ENCODE measurements at regions not wholly inside any gene's neighbourhood (a gene's known extent, or its start where the extent isn't known, plus 50 kb on each side); places are given as distances from the start of the nearest gene placed in this dataset.
"Not testable (repeated sequence)": the region's sequence is repeated elsewhere in the genome, so short reads cannot be mapped to it uniquely, and the experiment has no call there.

DNA sequence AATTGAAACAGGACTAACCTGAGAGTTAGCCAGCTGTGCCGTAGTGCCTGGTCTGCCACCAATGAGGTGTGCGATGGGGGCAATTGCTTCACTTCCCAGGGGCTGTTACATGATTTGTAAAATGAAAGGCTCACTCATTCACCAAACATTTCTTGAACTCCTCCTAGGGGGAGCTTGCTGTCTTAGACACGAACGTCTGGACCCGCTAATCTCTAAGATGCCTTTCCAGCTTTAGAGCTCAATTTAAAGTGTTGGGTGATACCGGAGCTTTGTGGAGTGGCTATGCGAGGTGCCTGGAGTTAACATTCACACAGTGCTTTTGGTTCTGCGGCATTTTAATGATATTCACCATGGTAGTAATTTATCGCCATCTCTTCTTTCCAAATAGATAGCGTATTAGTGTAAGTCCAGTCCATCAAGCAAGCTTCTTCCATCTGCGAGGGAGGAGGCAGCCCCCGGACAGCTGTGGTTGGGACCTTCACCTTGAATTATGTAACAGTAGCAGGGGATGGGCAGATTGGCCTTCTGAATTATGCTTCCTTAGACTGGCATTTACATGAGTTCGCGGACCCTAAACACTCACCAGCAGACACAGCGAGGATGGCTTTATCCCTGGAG, 179.9 kb downstream of the ADSS2 start:
- no peak for DNase-seq

DNA sequence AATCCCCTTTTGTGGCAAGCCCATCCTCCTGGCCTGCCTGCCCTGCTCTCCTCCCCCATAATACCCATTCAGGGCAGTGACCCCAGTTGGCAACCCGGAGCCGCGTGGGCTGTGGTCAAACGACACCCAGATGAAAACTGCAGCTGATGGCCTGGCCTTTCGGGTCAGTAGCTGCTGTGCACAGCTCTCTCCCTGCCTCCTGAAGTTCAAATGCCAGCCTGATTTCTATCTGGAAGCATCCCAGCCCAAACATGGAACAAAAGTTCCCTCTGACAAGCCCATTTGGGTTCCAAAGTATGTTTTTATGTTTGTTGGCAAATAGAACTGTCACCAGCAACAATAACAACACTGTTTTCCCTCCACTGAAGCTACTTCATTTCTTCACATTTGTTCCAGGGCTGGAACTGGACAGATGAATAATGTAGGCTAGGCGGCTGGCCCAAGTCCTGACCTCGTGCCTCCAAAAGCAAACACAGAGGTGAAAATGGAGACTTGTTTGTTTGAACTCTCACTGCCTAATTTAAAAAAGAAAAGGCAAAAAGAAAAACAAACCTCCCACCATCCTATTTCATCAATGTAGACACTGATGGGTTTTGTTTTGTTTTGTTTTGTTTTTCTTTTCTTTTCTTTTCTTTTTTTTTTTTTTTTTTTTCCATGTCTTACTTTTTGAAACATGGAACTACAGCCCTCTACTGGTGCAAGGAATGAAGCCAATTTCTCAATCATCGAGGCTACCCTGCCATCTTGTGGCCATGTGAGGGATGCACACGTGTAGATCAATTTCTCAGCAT, 179.0 kb downstream of the ADSS2 start:
- DNase-seq: peak; percentile 80

DNA sequence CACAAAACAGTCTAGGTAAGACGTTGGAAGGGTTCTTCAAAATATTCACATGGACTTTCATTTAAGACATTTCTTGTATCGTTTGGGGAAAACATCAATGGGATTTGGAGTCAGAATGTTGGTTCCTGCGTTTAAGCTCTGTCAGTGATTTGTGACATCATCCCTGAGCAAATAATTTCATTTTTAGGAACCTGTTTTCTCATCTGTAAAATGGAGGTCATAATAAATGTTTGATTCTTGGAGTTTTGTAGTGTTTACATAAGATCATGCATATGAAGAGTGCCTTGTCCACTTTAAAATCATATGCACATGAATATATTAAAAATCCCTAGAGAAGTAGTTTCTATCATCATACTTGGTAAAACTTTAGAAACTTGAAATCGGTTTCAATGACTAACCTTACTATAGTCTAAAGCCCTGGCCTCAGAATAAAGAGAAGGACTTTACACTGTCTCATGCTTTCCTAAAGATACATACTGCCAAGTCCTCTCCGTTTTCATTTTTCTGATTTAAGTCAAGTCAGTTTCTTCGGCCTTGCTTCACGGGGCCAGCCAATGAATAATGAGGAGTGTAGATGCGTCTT, 178.4 kb downstream of the ADSS2 start:
- no peak for DNase-seq

DNA sequence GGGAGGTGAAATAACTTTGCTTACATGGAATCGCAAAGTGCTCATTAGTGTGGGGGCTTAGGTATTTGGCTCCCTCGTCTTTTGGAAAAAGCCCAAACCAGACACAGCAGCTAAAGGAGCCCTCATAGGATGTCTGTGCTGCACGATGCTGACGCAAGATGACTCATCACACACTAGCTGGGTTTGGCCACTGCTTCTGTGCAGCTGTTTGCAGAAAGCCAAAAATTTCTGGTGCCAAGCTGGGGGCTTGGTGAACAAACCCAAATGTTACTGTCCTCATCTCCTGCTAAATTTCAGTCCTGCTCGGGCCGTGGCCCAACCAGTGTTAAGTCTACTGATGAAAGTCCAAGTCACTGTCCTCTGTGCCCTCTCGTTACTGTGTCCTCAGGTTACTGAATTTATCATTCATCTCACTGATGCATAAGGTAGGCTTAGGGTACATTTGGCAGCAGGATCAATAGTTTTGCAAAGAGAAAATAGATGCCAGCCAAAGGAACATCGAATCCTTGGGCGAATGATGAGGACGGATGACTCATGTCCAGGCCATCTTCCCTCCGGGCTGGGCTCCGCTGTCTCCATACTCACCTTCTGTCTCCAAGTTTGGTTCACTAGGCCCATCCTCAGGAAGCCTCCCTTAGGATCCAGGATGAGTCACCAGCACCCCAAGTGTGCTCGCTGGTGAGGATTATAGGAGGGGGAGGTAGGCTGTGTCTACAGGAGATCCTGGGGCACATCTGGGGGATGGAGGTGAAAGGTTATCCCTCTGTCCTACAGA, 177.7 kb downstream of the ADSS2 start:
- peak; percentile 55 for DNase-seq

DNA sequence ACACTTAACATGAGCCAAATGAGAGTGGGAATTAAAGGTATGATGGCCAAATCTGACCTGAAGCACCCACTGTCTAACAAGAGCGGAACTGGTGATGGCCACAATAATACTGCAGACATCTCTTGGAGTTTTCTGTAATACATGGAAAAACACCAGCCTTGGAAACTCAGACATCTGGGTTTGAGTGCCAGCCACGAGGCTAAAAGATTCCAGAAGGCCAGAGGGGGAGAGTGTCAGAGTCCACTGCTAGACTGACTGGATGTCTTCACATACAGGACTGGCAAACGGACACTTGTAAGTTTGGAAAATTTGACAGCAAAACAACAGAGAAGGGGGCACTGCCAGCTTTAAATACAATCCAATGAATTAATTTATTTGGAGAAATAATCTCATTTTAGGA, 175.1 kb downstream of the ADSS2 start:
- no peak for DNase-seq

DNA sequence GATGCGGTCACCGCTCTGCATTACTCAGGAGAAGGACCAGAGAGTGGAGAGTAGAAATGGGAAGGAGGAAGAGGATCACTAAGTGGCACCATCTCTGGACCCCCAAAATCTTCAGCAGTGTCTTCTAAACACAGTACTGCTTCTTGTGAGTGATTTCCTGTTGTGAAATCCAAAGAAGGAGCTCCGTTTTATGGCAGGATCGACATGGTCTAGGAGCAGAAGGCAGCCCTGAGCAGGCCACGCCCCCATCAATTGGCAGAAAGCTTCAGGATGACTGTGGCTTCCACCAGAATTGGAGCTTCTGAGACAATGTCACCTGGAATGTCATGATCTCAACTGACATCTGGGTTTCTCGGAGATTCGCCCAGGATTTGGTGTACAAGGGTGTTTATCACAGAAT, 171.5 kb downstream of the ADSS2 start:
- no peak for DNase-seq

DNA sequence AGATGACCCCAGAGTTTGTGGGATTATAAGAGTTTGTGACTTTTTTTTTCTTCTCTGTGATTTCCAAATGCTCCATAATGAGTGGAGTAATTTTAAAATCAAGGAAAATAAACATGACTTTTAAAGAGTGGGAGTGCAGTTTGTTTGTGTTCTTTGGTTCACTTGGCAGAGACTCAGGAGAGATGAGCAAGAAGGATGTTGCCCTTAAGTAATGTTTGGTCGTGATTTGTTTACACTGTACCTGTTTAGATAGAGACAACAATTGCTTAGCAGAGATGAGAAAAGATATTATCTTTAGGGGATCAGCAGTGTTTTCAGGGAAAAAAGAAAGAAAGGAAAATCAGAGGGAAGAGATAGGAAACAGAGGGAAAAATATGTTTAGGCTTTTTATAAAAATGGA, 170.8 kb downstream of the ADSS2 start:
- DNase-seq: no peak

DNA sequence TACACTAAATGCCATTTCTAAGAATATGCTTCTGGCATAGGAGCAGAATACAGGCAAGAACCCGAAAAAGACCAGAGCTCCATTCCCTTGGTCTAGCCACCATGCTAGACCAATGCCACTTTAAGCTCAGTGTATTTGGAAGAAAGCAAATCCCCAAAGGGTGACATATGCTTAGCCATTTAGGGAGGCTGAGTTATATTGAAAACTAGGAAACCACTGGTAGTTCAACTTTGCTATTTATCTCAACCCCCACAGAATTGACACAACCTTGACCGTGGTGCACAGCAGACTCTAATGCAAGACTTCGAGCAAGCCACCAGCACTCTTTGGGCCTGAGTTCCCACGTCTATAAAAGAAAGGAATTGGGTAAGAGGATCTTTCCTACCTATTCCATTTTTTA, 167.9 kb downstream of the ADSS2 start:
- DNase-seq: peak; percentile 2

DNA sequence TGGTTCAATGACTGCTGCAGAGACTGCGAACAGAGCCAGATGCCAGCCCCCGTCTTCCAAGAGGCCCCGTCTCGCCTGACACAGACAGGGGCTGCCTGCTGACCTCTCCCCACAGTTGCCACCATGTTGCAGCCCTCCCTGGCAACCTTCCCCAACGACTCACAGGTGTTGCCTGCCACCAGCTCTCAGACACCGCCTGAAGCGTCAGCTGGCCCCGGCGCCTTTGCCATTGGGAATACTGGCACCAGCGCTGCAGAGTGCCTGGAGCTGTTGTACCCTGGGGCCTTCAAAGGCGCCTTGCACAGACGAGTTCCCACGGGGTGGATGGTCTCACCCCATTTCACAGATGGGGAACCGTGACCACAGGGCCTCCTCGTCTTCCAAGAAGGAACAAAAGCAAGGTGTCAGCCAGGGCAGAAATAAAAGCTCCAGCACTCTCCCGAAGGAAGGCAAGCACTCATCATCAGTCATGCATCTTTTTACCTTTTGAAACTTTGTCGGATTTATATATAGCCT, 167.0 kb downstream of the ADSS2 start:
- no peak for DNase-seq

DNA sequence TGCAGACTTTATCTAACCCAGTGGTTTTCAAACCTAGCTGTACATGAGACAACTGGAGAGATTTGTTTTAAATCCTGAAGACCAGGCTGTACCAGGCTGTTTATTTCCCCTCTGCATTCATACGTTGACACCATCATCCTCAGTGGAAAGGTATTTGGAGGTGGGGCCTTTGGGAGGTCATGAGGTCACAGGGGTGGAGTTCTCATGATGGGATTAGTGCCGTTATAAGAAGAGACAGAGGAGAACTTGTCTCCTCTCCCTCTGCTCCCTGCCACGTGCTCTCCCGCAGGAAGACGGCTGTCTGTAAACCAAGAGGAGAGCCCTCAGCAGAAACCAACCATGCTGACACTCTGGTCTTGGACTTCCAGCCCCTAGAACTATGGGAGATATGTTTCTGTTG, 165.4 kb downstream of the ADSS2 start:
- no peak for DNase-seq

DNA sequence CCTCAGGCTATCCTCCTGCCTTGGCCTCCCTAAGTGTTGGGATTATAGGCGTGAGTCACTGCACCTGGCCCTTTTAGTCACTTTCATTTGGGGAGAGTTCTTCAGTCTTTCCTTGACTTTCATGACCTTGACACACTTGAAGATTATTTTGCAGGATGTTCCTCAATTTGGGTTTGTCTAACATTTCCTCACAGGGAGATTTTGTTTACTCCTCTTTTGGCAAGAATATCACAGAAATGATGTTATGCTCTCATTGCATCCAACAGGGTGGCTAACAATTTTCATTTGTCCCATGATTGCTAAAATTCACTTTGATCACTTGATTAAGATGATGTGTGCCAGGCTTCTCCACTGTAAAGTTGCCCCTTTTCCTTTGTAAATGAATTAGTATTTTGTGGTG, 164.0 kb downstream of the ADSS2 start:
- no peak for DNase-seq

DNA sequence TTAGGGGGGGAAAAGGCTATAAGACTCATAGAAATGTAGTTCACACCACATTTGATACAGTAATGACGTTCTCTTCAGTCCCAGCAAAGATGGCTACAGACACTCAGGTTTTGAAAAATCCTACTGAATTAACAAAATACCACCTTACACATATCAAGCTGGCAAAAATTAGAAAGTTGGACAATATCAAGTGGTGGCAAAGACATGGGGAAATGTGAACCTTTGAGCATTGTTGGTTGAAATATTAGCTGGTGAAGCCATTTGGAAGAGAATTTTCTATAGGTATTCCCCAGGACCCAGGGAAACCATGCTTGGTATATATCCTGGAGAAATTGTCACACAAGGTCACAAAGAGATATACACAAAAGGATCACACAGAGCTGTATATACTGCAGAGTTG, 163.0 kb downstream of the ADSS2 start:
- no peak for DNase-seq

DNA sequence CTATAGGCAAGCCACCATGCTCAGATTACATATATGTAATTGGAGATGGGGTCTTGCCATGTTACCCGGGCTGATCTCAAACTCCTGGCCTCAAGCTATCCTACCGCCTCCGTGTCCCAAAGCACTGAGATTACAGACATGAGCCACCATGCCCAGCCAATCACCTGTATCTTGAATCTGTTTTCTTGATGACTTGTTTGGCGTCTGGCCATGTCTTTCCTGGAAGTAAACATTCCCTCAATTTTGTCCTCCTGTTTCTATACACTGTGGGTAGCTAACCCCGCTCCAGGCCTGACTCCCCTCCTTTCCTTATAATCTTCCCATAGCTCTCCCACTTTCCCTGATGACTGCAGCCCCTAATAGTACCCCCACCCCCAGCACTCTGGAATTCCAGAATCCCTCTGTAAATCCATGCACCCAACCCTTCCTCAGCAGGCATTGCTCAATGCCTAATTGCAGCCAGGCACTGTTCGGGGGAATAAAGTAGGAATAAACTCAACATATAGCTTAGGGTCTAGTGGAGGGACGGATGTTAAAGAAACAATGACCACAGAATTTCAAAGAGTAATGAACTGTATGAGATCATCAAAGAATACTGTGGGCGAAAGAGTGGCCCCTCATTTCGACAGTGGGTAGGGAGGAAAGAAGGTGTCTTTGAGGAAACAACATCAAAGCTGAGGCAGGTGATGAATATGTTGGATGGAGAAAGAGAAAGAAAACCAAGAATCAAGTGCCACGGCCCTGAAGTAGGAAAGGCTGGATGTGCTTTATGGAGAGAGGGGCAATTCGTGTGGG, 161.5 kb downstream of the ADSS2 start:
- no peak for DNase-seq

DNA sequence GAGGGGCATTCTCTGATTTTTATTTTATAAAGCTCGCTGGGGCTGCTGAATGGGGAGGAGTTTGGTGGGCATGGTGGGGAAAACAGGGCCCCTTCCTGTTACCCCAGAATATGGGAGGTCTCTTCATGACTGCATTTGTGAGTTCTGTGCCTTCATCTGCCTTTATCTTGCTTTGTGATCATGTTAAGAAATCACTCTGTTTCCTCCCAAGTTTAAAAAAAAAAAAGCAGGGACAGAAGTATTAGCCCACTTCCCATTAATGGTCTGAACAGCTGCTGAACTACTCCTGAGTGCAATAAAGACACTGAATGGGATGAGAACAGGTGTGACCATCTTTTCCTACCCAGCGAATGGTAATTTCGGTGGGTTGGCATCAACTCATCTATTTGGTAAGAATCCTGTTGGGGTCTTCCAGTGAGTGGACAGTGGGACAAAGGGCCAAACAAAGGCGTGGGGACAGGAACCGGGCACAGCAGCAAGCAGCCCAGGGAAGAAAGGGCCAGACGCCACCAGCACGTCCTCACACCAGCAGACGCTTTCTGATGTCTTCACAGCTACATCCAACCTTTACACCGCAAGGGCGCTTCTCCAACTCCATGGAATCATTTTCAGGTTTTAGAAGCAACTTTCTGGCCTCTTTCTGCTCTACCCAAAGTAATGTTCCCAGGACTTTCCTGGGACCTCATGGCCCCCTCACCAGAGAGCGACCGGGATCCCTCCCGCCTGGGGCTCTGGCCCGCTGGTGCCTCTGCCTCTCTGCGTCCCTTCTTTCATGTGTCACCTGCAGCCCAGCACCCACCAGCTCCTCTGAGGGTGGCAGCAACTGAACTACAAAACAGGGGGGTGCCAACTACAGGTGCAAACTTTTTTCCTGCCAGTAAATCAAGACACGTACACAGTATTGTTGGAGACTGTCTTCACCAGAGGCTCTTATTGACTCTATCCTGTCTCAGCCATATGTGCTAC, 160.2 kb downstream of the ADSS2 start:
- no peak for DNase-seq

DNA sequence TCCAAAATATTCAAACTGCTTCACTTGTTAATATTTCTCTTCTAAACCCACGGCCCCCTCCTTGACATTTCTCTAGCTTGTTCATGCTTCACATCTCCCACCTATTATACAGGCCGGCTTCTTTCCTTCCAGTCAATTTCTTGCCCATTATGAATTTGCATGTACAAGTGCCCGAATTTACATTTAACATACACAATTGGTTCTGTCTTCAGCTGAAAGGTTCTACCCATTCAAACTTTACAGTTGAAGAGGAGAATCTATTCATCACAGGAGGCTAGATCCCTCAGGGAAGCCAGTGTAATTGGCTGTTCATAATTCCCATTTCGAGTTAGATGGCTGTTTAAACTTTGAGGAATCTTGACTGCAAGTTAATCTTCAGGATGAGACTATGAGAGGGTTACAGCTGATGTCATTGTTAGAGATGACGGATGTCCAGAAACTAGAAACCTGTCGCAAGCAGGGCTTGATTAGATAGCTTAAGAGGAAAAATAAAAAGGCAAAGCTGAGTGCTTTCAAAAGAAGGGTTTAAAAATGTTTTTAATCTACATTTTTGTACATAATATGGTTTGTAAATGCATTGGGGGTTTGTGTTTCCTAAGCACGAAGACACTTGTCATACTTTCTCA, 157.0 kb downstream of the ADSS2 start:
- no peak for DNase-seq

DNA sequence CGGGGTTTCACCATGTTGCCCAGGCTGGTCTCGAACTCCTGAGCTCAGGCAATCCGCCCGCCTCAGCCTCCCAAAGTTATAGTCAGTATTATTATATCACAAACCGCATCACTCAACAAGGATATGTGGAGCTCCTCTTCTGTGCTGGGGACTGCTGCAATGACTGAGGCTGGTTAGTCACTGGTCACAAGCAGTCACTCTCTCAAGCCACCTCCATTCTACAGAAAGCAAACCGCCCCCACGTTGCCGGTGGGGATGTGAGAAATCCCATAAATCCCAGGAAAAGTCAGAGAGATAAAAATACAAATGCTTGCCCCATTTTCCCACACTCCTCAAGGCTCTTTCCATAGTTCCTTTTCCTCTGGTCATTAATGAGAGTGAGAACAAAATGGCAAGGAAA, 155.7 kb downstream of the ADSS2 start:
- no peak for DNase-seq

DNA sequence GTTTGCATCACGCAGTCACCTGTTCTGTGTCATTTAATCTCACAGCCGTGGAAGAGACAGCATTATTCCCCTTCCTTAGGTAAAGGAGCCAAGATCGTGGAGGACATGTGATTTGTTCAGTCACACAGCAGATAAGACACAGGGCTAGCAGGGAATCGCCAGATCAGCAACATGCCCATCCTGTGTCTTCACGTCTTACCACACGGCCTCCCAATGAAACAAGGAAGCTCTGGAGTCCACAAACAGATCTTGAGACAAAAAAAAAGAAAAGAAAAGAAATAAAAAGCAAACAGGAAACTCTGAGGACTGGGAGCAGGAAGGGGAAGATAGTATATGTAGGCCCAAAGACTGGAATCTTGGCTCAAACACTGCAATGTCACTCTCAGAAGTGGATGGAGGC, 155.3 kb downstream of the ADSS2 start:
- no peak for DNase-seq

DNA sequence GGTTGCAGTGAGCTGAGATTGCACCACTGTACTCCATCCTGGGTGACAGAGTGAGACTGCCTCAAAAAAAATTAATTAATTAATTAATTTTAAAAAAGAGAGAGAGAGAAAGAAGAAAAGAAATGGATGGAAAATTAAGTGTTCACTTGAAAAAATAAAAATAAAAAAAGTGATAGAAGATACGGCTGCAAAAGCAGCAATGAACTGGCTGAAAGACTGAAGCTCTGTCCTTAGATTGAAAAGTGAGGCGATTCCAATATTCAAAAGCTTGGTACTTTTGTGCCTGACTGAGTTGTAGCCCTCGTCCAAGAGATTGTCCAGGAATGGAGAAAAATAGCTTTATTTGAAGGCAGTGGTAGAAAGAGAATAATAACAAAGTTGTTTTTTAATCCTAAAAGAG, 154.6 kb downstream of the ADSS2 start:
- DNase-seq: no peak

DNA sequence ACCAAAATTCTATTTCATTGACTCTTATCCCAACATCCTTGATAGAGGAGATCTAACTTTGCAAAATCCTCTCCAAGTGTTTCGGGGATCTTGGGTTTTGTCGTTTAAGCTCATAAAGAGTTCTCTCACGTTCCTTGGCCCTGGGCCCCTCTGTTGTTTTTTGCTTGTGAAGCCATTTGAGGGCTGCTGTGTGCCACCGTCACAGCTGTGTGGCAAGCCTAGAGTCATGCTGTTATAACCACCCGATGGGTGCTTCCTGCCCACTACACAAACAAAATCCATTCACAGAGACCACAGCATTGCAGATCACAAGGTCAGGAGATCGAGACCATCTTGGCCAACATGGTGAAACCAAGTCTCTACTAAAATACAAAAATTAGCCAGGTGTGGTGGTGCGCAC, 154.1 kb downstream of the ADSS2 start:
- no peak for DNase-seq

DNA sequence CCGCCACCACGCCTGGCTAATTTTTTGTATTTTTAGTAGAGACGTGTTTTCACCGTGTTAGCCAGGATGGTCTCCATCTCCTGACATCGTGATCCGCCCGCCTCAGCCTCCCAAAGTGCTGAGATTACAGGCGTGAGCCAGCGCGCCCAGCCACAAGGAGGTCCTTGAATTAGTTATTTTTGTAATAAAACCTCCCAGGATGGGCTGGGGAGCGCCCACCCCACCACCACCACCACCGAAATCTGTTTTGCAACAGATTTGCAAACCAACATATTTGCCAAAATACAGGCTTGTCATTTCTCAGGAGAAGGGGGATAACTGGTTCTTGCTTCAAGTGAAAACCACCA, 151.7 kb downstream of the ADSS2 start:
- not testable (repeated sequence) for DNase-seq

DNA sequence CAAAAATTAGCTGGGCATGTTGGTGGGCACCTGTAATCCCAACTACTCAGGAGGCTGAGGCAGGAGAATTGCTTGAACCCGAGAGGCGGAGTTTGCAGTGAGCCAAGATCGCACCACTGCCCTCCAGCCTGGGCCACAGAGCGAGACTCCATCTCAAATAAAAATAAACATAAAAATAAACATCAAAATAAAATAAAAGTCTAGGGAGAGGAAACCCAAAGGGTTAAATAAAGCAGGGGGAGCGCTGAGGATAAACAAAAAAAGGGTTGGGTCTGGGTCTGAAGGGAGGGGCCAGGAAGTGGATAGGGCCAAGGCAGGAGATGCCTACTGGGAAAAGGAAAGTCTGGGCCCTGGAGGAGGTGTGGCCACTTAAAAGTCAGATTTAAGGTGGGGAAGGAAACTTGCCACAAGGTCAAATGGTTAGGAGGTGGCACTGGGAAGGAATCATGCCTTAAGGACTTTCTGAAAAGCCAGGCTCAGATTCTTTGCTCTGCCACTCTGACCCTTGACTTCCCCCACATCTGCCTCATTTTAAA, 150.0 kb downstream of the ADSS2 start:
- no peak for DNase-seq

All from activated CD4-positive, alpha-beta T cell treated with anti-CD3 and anti-CD28 coated beads, Interleukin-10, Interleukin-2, amounts not matched to agents 100 ng/mL and 50 ng/mL, durations not matched to agents 16 hours and 8 hours (primary cell).